Amniotic epithelial cell (primary cell): ENCODE measurements at regions not wholly inside any gene's neighbourhood (a gene's known extent, or its start where the extent isn't known, plus 50 kb on each side); places are given as distances from the start of the nearest gene placed in this dataset.

Experiments used
- DNase-seq: peaks from one replicate; pipeline ENCODE4 v3.0.0-alpha.2; 2010; ENCODE audit warnings: low read depth

- peak; percentile 13 for DNase-seq
Measured at GRCh38 chr19:28420811-28421550, 792.0 kb downstream of the UQCRFS1 start.

GRCh38 chr19:28419312-28419711 is 793.6 kb downstream of the UQCRFS1 start:
- peak; percentile 11 for DNase-seq

DNA sequence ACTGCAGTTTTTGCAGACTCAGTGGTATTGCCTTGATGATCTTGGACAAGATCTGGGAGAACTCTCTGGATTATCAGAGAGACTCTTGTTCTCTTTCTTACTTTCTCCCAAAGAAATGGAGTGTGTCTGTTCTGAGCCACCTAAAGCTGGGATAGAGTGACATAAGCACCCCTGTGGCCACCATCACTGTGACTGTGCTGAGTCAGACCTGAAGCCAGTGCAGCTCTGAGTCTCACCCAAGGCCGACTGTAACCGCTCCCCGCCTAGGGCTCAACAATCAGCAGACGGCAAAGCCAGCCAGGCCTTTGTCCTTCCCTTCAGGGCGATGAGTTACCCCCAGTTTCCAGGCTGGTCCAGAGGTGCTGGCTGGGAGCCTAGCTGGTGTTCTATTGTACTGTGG is 795.6 kb downstream of the UQCRFS1 start:
- DNase-seq, result no peak

DNA sequence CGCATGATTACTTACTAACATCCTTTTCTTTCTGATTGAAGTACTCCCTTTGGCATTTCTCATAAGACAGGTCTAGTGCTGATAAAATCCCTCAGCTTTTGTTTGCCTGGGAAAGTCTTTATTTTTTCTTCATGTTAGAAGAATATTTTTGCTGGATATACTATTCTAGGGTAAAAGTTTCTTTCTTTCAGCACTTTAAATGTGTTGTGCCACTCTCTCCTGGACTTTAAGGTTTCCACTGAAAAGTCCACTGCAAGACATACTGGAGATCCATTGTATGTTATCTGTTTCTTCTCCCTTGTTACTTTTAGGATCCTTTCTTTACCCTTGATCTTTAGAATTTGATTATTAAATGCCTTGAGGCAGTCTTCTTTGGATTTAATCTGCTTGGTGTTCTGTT is 796.7 kb downstream of the UQCRFS1 start:
- no peak for DNase-seq

GRCh38 chr19:28414748-28415147 is 798.2 kb downstream of the UQCRFS1 start:
- no peak for DNase-seq

DNA sequence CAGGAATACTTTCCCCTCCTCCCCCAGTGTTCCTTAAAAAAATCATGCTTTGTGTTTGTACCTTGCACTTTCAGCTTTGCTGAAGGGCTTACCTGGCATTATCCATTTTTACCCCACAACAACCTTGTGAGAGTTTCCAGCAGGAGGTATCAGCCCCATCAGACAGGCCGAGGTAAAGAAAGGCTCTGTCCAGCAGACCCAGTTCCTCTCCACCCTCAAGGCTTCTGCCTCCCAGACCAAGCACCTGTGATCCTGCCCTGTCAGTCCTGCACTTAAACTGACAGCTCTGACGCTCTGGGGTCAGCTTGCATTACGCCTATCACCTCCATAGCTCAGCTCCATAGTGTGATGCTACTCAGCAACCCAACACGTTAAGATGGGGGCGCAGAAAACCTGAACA is 803.1 kb downstream of the UQCRFS1 start:
- no peak for DNase-seq

DNA sequence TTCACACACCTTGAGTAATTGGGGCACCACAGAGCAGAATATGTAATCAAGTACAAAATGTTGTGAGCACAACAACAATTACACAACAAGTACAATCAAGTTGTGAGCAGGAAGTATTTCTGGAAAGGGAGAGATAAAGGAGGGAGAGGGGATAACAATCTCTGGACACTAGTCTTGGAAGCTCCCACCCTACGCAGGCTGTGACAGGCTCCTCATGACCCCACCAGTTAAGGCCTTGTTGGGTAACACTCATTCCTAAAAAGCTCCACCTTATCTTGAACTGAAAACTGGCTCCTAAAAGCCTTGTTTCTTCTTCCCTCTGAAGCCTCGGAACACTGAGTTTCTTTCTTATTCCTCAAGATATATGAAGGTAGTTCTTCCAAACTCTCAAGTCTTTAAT is 806.0 kb downstream of the UQCRFS1 start:
- no peak for DNase-seq

DNA sequence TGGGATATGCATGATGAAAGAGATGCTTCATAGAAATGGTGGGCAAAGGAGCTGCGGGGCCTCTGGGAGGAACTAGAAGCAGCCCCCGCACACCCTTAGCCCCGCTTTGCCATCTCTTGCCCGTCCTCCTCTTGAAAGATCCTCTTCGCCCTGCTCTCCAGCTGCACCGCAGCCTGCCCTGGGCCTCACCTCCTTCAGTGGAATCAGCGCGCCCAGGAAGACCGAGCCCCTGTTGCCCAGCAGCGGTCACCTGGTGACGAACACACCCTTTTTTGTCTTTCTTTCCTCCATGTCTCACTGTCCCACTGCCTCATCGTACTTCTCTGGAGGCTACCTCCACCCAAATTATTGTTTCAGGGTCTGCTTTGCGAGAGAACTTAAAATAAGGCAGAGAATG is 807.6 kb downstream of the UQCRFS1 start:
- no peak for DNase-seq

DNA sequence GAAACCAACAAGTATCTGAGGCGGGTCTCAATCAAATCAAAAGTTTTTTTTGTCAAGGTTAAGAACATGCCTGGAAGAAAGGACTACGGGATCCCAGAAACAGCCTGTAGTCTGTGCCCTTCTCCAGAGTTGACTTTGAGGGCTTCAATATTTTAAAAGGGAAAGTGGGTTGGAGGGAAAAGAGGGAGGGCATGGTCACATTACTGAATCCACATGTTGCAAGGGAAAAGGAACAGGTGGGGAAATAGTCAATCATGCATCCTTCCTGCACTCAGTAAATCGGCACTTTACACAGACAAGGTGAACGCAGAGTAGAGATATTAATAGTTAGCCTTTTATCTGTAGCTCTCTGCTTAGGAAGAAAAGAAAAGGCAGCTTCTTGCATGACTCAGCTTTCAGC is 808.5 kb downstream of the UQCRFS1 start:
- no peak for DNase-seq

- DNase-seq, result no peak
Measured at GRCh38 chr19:28403690-28404089, 809.3 kb downstream of the UQCRFS1 start.

- no peak for DNase-seq
Measured at GRCh38 chr19:28402701-28403290, 810.2 kb downstream of the UQCRFS1 start.

DNA sequence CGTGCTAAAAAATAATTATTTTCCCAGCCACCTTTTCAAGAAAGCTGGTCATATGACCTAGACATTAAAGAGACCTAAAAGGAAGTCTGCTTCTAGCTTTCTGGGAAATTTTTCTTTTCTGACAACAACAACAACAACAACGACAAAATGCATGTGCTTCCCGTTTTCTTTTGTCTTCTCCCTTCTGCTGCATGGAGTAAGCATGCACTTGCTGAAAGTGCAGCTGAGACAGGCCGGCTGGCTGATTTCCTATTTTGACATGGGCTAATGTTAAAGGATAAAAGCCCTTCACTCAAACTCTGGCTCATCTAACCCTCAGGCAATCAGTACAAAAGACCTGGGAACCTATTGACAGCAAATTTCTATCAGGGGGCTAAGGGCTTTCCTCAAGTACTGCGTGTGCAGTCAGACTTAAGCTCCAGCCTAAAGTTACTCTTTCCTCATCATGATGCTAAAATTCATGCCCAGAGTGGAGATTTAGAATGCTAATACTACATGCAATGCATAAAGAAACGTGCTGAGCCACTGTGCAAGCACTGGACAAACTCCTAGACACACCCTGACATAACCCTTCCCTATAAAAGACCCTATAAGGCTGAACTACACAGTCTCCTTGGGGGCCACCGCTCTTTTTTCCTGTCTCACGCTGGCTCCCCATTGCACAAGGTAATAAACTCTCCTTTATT is 811.1 kb downstream of the UQCRFS1 start:
- no peak for DNase-seq

DNA sequence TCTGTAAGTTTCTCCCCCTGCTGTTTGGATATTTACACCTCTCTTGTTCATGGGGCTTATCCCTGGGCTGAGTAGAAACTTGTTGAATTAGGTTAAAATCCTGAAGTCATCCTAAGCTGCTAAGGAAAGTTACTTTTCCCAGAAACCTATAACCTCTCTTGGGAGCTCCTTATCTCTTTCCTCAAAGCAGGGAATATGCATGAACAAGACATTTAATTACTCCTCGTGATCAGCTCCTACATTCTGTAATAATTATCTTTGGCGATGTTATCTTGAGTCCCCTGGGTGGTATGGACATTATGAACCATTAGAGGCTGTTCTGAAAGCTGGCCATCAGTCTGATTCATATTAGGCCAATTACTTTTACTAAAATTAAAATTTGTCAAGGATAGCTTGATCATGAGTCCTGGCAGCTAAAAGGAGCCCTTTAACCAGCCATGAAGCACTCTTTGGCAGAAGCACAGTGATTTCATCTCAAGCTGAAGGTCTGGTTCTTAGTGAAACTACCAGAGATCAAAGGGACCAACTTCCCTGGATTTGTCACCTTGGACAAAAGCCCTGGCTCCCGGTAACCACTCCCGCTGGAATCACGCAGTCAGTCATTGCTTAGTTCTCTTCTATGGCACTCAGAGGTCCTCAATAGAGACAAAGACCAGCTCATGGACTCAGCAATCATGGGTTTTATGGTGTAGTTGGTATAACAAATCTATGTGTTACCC is 811.8 kb downstream of the UQCRFS1 start:
- DNase-seq, result no peak

DNA sequence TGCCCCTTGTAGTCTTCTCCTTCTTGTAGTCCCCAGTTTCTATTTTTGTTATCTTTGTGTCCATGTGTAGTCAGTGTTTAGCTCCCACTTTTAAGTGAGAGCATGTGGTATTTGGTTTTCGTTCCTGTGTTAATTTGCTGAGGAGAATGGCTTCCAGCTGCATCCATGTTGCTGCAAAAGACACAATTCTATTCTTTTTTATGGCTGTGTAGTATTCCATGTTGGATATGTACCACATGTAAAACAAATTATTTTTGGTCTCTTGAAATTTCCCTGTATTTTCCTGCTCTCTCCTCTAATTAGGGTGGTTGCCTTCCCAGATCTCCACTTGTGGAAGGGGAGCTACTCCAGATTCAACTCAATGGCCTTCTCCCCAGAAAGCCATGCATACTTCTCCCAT is 813.8 kb downstream of the UQCRFS1 start:
- DNase-seq, result no peak

DNA sequence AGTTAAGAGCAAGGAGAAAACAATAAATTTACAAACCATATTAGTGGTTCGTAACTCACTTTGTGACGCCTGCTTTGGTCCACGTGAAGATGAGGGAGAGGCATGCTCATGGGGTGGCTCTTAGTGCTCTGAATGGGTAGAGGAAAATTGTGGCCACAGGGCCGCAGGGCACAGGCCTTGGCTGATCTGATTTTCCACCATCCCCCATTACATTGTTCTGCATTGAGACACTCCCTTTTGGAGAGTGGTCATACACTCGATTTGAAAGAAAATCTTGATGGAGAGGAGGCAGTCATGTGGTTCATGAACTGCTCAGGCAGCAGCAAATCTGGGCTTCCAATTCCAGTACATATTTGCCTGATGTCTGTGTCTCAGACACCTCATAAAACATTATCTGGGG is 815.2 kb downstream of the UQCRFS1 start:
- DNase-seq, result no peak

- DNase-seq, result no peak
Measured at GRCh38 chr19:28397306-28397705, 815.6 kb downstream of the UQCRFS1 start.

DNA sequence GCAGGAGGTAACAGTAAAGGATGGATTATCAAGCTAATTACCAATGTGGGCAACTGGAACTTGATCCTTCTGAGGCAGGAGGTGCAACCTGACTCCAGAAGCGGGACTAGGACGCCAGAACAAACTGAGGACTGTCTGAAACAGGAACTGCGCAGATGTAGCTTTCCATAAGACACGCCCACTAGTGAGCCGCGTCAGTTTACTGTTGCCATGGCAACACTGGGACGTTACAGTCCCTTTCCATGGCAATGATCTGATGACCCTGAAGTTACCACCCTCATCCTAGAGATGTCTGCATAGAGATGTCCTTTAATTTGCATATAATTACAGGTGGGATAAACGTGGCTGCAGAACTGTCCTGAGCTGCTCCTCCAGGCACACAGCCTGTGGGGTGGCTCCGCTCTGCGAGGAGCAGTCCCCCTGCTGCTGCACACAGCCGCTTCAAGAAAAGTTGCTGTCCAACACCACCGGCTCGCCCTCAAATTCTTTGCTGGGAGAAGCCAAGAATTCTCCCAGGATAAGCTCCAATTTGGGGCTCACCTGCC is 816.6 kb downstream of the UQCRFS1 start:
- no peak for DNase-seq

- no peak for DNase-seq
Measured at GRCh38 chr19:28394725-28395124, 818.2 kb downstream of the UQCRFS1 start.

GRCh38 chr19:28393574-28394336 is 819.2 kb downstream of the UQCRFS1 start:
- DNase-seq, result no peak

GRCh38 chr19:28388988-28389387 is 824.0 kb downstream of the UQCRFS1 start:
- no peak for DNase-seq

- DNase-seq, result no peak
Measured at GRCh38 chr19:28387507-28387906, 825.4 kb downstream of the UQCRFS1 start.

DNA sequence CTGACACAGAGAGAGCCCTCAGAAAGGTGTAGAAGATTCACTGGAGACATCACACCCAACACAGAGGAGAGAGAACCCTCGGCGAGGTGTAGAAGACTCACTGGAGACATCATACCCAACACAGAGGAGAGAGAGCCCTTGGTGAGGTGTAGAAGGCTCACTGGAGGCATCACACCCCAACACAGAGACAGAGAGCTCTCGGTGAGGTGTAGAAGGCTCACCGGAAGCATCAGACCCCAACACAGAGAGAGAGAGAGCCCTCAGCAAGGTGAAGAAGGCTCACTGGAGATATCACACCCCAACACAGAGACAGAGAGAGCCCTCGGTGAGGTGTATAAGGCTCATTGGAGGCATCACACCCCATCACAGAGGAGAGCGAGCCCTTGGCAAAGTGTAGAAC is 826.5 kb downstream of the UQCRFS1 start:
- DNase-seq, result no peak
